ENCODE measurements at regions not wholly inside any gene's neighbourhood (a gene's known extent, or its start where the extent isn't known, plus 50 kb on each side); places are given as distances from the start of the nearest gene placed in this dataset.

- no peak for DNase-seq
These were observed 205.5 kb upstream of the C14orf180 start for GRCh38 chr14:104373855-104374717.

GRCh38 chr14:104374718-104375080, 204.9 kb upstream of the C14orf180 start:
- DNase-seq = no peak

GRCh38 chr14:104375551-104376201, 203.9 kb upstream of the C14orf180 start:
- no peak for DNase-seq

GRCh38 chr14:104376202-104377140, 203.1 kb upstream of the C14orf180 start:
- DNase-seq = no peak

- no peak for DNase-seq
These were observed 202.3 kb upstream of the C14orf180 start for GRCh38 chr14:104377256-104377655.

- DNase-seq = no peak
These were observed 200.9 kb upstream of the C14orf180 start for GRCh38 chr14:104378698-104379113.

GRCh38 chr14:104382361-104383087, 197.0 kb upstream of the C14orf180 start:
- DNase-seq = no peak

GRCh38 chr14:104383088-104383995, 196.2 kb upstream of the C14orf180 start:
- DNase-seq = peak; percentile 10

- DNase-seq = peak; percentile 6
These were observed 195.4 kb upstream of the C14orf180 start for GRCh38 chr14:104383996-104384775.

- DNase-seq = peak; percentile 13
These were observed 194.8 kb upstream of the C14orf180 start for GRCh38 chr14:104384776-104385071.

- no peak for DNase-seq
These were observed 194.5 kb upstream of the C14orf180 start for GRCh38 chr14:104385111-104385510.

- DNase-seq = no peak
These were observed 193.9 kb upstream of the C14orf180 start for GRCh38 chr14:104385531-104386101.

- no peak for DNase-seq
These were observed 193.3 kb upstream of the C14orf180 start for GRCh38 chr14:104386151-104386841.

- DNase-seq = no peak
These were observed 192.2 kb upstream of the C14orf180 start for GRCh38 chr14:104387022-104388010.

- no peak for DNase-seq
These were observed 191.5 kb upstream of the C14orf180 start for GRCh38 chr14:104388011-104388521.

GRCh38 chr14:104388541-104389325, 190.8 kb upstream of the C14orf180 start:
- no peak for DNase-seq

All from CD4-positive, alpha-beta T cell treated with Interleukin-15 for 1 hour (primary cell).